Stomach (tissue), 8 donors: ENCODE measurements at regions not wholly inside any gene's neighbourhood (a gene's known extent, or its start where the extent isn't known, plus 50 kb on each side); places are given as distances from the start of the nearest gene placed in this dataset.
A peak's percentile ranks its signal among the peaks of the same experiment; 100 is the strongest.

ENCODE experiments used
- DNase-seq, 2 donors: peaks; one replicate each; pipeline versions ENCODE4 v3.0.0 to v3.0.0-alpha.2; 2013 to 2019
- H3K27ac ChIP-seq, 5 donors: fragments of 200-600 bp in 4 of 5; sonication (generic) in 4 of 5; one replicate each; pipeline ENCODE4 v1.5.1; 2013 to 2019; ENCODE audit warnings: mild to moderate bottlenecking in 1 of 5, moderate library complexity in 1 of 5
- H3K27me3 ChIP-seq, 3 donors: fragments of 200-600 bp; sonication (generic); one replicate each; pipeline ENCODE4 v1.5.1; 2017 to 2019; ENCODE audit warnings: mixed run types in 1 of 3
- H3K36me3 ChIP-seq, 4 donors: fragments of 200-600 bp; sonication (generic); 1 replicate in 3 of 4; 2 replicates in 1 of 4; pipeline ENCODE4 v1.5.1; 2016 to 2019
- H3K4me1 ChIP-seq, 4 donors: fragments of 200-600 bp; sonication (generic); one replicate each; pipeline ENCODE4 v1.5.1; 2016 to 2019
- H3K4me3 ChIP-seq, 4 donors: fragments of 200-600 bp; sonication (generic) in 3 of 4; one replicate each; pipeline ENCODE4 v1.5.1; 2016 to 2019; ENCODE audit warnings: mild to moderate bottlenecking in 1 of 4
- H3K9me3 ChIP-seq, 4 donors: fragments of 200-600 bp; sonication (generic); one replicate each; pipeline ENCODE4 v1.5.1; 2016 to 2019
- CTCF ChIP-seq, 7 experiments: fragments of 450-650 bp in 4 of 7; fragments of 200-600 bp in 3 of 7; sonication (generic) in 3 of 7; IDR thresholded peaks; one replicate each; pipeline ENCODE4 v1.5.1; 2016 to 2019; ENCODE audit warnings: antibody characterized with exemption in 7 of 7, control low read depth in 2 of 7, mild to moderate bottlenecking in 1 of 7
- EP300 ChIP-seq: sonication (generic); formaldehyde crosslinking; IDR thresholded peaks from one replicate; pipeline ENCODE4 v1.6.1; 2017; ENCODE audit warnings: antibody characterized with exemption
- POLR2A ChIP-seq, 4 donors: fragments of 450-650 bp; IDR thresholded peaks; one replicate each; pipeline ENCODE4 v1.6.1; 2016; ENCODE audit warnings: antibody characterized with exemption in 4 of 4, control low read depth in 2 of 4, mild to moderate bottlenecking in 1 of 4, moderate library complexity in 1 of 4
- POLR2AphosphoS5 ChIP-seq, 3 donors: sonication (generic); formaldehyde crosslinking; IDR thresholded peaks; one replicate each; pipeline ENCODE4 v1.6.1; 2016; ENCODE audit warnings: antibody characterized with exemption in 3 of 3
- WGBS, 5 donors: extraction: QIAGEN DNeasy Blood & Tissue Kit in 3 of 5; methylation state at CpG; one replicate each; pipeline versions ENCODE4 v1.1.5 to v1.1.7; 2013 to 2018; 5-methylcytosine and 5-hydroxymethylcytosine counted together
- intact Hi-C: fragments of 100-400 bp; cut with DNase I; formaldehyde crosslinking; loops from one replicate; pipeline ENCODE4 v1.15.1; 2023; ENCODE audit warnings: low total_unique reads
- donor health status: healthy with polysubstance abuse.
- donor health status: Bipolar disorder and iron deficiency.
- donor health status: healthy.

GRCh38 chr10:125348536-125348935 is 188.2 kb upstream of the CTBP2 start:
- Histone ChIP-seq H3K4me3 (no peak overlapping the region), H3K4me1 (no peaks in the 10 kb centered on the region), H3K27me3 (no peaks in the 10 kb centered on the region), H3K9me3 (no peaks in the 10 kb centered on the region), H3K27ac (no peak overlapping the region), H3K36me3 (no peaks in the 10 kb centered on the region)
- DNase-seq, result no peak
- 77 to 84% (median 81%) methylated on average over 2 of the region's 2 CpGs for WGBS, 5 donors
- intact Hi-C loops, result no loop called here
- TF ChIP-seq CTCF (IDR thresholded peaks at IDR 0.05) (no peak), POLR2AphosphoS5 (IDR thresholded peaks at IDR 0.05) (no peak), EP300 (no peak), POLR2A (IDR thresholded peaks at IDR 0.05) (no peak)

GRCh38 chr10:125344573-125345171 is 184.3 kb upstream of the CTBP2 start:
- Histone ChIP-seq H3K27me3 (no peaks in the 10 kb centered on the region), H3K36me3 (no peaks in the 10 kb centered on the region), H3K4me1 (no peaks in the 10 kb centered on the region), H3K9me3 (no peaks in the 10 kb centered on the region), H3K4me3 (peak overlapping the region; percentile 22 to 41 (median 30)), H3K27ac (peak overlapping the region in 4 of 5 donors; percentile 6 to 78 (median 30))
- TF ChIP-seq POLR2A (IDR thresholded peaks at IDR 0.05), result no peak
- TF ChIP-seq CTCF (IDR thresholded peaks at IDR 0.05), result no peak
- TF ChIP-seq POLR2AphosphoS5 (IDR thresholded peaks at IDR 0.05), result no peak
- TF ChIP-seq EP300, result no peak
- 22 to 55% (median 30%) methylated on average over 19 of the region's 19 CpGs for WGBS, 5 donors
- peak; percentile 50 to 72 for DNase-seq
- intact Hi-C loops, result no loop called here

- 42 to 64% (median 52%) methylated on average over 3 of the region's 3 CpGs for WGBS, 5 donors
- H3K27ac ChIP-seq, result no peak overlapping the region
- no peaks in the 10 kb centered on the region for H3K27me3 ChIP-seq
- intact Hi-C loops, result no loop called here
- TF ChIP-seq POLR2AphosphoS5 (IDR thresholded peaks at IDR 0.05), result no peak
- no peaks in the 10 kb centered on the region for H3K4me1 ChIP-seq
- no peak for DNase-seq
- H3K36me3 ChIP-seq, result no peaks in the 10 kb centered on the region
- no peak overlapping the region for H3K4me3 ChIP-seq
- no peaks in the 10 kb centered on the region for H3K9me3 ChIP-seq
These were observed 183.6 kb upstream of the CTBP2 start for GRCh38 chr10:125343983-125344382.

GRCh38 chr10:125343118-125343925 is 183.0 kb upstream of the CTBP2 start:
- TF ChIP-seq POLR2AphosphoS5 (IDR thresholded peaks at IDR 0.05), result no peak
- TF ChIP-seq EP300, result no peak
- peak in 5 of 7 experiments; percentile 18 to 49 (median 37) for TF ChIP-seq CTCF (IDR thresholded peaks at IDR 0.05)
- TF ChIP-seq POLR2A (IDR thresholded peaks at IDR 0.05), result no peak
- Histone ChIP-seq H3K27me3 (no peaks in the 10 kb centered on the region), H3K4me1 (no peaks in the 10 kb centered on the region), H3K36me3 (no peaks in the 10 kb centered on the region), H3K4me3 (no peak overlapping the region), H3K9me3 (no peaks in the 10 kb centered on the region), H3K27ac (no peak overlapping the region)
- DNase-seq, result peak in 1 of 2 donors; percentile 27
- WGBS, 5 donors, result 61 to 69% (median 65%) methylated on average over 10 of the region's 10 CpGs
- intact Hi-C loops, result no loop called here

GRCh38 chr10:125341611-125342010 is 181.2 kb upstream of the CTBP2 start:
- no peak overlapping the region for H3K27ac ChIP-seq
- no peak for DNase-seq
- no peaks in the 10 kb centered on the region for H3K36me3 ChIP-seq
- intact Hi-C loops, result no loop called here
- H3K27me3 ChIP-seq, result no peaks in the 10 kb centered on the region
- H3K9me3 ChIP-seq, result no peaks in the 10 kb centered on the region
- no peak overlapping the region for H3K4me3 ChIP-seq
- TF ChIP-seq POLR2A (IDR thresholded peaks at IDR 0.05) (no peak), CTCF (IDR thresholded peaks at IDR 0.05) (no peak), EP300 (no peak), POLR2AphosphoS5 (IDR thresholded peaks at IDR 0.05) (no peak)
- WGBS, 5 donors, result 54 to 86% (median 81%) methylated on average over 5 of the region's 5 CpGs
- H3K4me1 ChIP-seq, result no peaks in the 10 kb centered on the region
